ENCODE measurements at regions not wholly inside any gene's neighbourhood (a gene's known extent, or its start where the extent isn't known, plus 50 kb on each side); places are given as distances from the start of the nearest gene placed in this dataset.
"Not testable (repeated sequence)": the region's sequence is repeated elsewhere in the genome, so short reads cannot be mapped to it uniquely, and the experiment has no call there.

- no peak for DNase-seq
Measured at GRCh38 chrX:43423876-43424275, 232.2 kb upstream of the MAOA start.

- DNase-seq = no peak
Measured at GRCh38 chrX:43436517-43436916, 219.6 kb upstream of the MAOA start.

- DNase-seq = no peak
Measured at GRCh38 chrX:43446752-43447151, 209.3 kb upstream of the MAOA start.

- DNase-seq = no peak
Measured at GRCh38 chrX:43448688-43449087, 207.4 kb upstream of the MAOA start.

GRCh38 chrX:43450355-43450754 is 205.7 kb upstream of the MAOA start:
- DNase-seq = no peak

- not testable (repeated sequence) for DNase-seq
Measured at GRCh38 chrX:43451976-43452686, 204.0 kb upstream of the MAOA start.

GRCh38 chrX:43456063-43456462 is 200.0 kb upstream of the MAOA start:
- no peak for DNase-seq

GRCh38 chrX:43456906-43457305 is 199.2 kb upstream of the MAOA start:
- DNase-seq = no peak

GRCh38 chrX:43467608-43468234 is 188.4 kb upstream of the MAOA start:
- no peak for DNase-seq

- DNase-seq = no peak
Measured at GRCh38 chrX:43469391-43470054, 186.6 kb upstream of the MAOA start.

GRCh38 chrX:43474321-43474720 is 181.8 kb upstream of the MAOA start:
- no peak for DNase-seq

- DNase-seq = no peak
Measured at GRCh38 chrX:43479070-43479469, 177.0 kb upstream of the MAOA start.

- DNase-seq = no peak
Measured at GRCh38 chrX:43479850-43480249, 176.2 kb upstream of the MAOA start.

GRCh38 chrX:43481576-43481975 is 174.5 kb upstream of the MAOA start:
- no peak for DNase-seq

- DNase-seq = no peak
Measured at GRCh38 chrX:43493756-43494155, 162.3 kb upstream of the MAOA start.

- no peak for DNase-seq
Measured at GRCh38 chrX:43500246-43500645, 155.9 kb upstream of the MAOA start.

GRCh38 chrX:43500996-43501694 is 155.0 kb upstream of the MAOA start:
- DNase-seq = no peak

- DNase-seq = no peak
Measured at GRCh38 chrX:43504394-43504793, 151.7 kb upstream of the MAOA start.

GRCh38 chrX:43505769-43506168 is 150.3 kb upstream of the MAOA start:
- DNase-seq = no peak

- DNase-seq = no peak
Measured at GRCh38 chrX:43508694-43509093, 147.4 kb upstream of the MAOA start.

GRCh38 chrX:43510209-43510608 is 145.9 kb upstream of the MAOA start:
- DNase-seq = no peak

GRCh38 chrX:43513085-43513484 is 143.0 kb upstream of the MAOA start:
- DNase-seq = no peak

- DNase-seq = no peak
Measured at GRCh38 chrX:43514820-43515219, 141.3 kb upstream of the MAOA start.

GRCh38 chrX:43522582-43522981 is 133.5 kb upstream of the MAOA start:
- no peak for DNase-seq
